HEK293 (cell line): ENCODE measurements at regions not wholly inside any gene's neighbourhood (a gene's known extent, or its start where the extent isn't known, plus 50 kb on each side); places are given as distances from the start of the nearest gene placed in this dataset.

Experiments used
- CTCF ChIA-PET: fragments of 350-600 bp; formaldehyde crosslinking; extraction: SDS; loops from one replicate; lab custom pipeline; 2021; ENCODE audit warnings: antibody characterized with exemption; lab: Yijun Ruan, JAX
- POLR2A ChIA-PET: fragments of 300-600 bp; formaldehyde crosslinking; extraction: SDS; loops from one replicate; lab custom pipeline; 2020; ENCODE audit warnings: antibody characterized with exemption, inconsistent platforms; lab: Yijun Ruan, JAX
- H3K27ac ChIP-seq: fragments of 200-500 bp; sonication (Bioruptor generic); 2 replicates; pipeline ENCODE4 v1.5.1; 2014; ENCODE audit warnings: low read depth, low read length, control low read depth, inconsistent platforms; ENCODE audit errors: extremely low read depth
- H3K36me3 ChIP-seq, 2 experiments: fragments of 200-500 bp in 1 of 2; sonication (Bioruptor generic) in 1 of 2; 1 replicate in 1 of 2; 2 replicates in 1 of 2; pipeline ENCODE4 v1.5.1; 2014 to 2017; ENCODE audit warnings: inconsistent platforms in 2 of 2, low read length in 2 of 2; ENCODE audit not compliant: control insufficient read depth in 2 of 2, insufficient read depth in 1 of 2
- H3K4me1 ChIP-seq: fragments of 200-500 bp; sonication (Bioruptor generic); 2 replicates; pipeline ENCODE4 v1.5.1; 2014; ENCODE audit warnings: mild to moderate bottlenecking, low read length, inconsistent platforms; ENCODE audit not compliant: control insufficient read depth, insufficient read depth
- H3K4me3 ChIP-seq: 2 replicates; pipeline ENCODE4 v1.5.1; 2011; ENCODE audit warnings: low read depth, mild to moderate bottlenecking, control low read depth, low read length, moderate library complexity
- H3K9me3 ChIP-seq: fragments of 200-500 bp; sonication (Bioruptor generic); 2 replicates; pipeline ENCODE4 v1.5.1; 2014; ENCODE audit warnings: low read depth, low read length, inconsistent platforms; ENCODE audit not compliant: control insufficient read depth, insufficient read depth
- BCL11A ChIP-seq: fragments of 450-650 bp; formaldehyde crosslinking; IDR thresholded peaks from 2 replicates; pipeline ENCODE4 v1.5.1; 2016; ENCODE audit warnings: low read depth, missing biosample characterization, missing genetic modification characterization
- BCL11B ChIP-seq: fragments of 450-650 bp; formaldehyde crosslinking; IDR thresholded peaks from 2 replicates; pipeline ENCODE4 v1.5.1; 2016; ENCODE audit warnings: low read depth, missing biosample characterization, missing genetic modification characterization
- MZF1 ChIP-seq: fragments of 450-650 bp; formaldehyde crosslinking; IDR thresholded peaks from 2 replicates; pipeline ENCODE4 v1.5.1; 2017; ENCODE audit warnings: missing biosample characterization, missing genetic modification characterization, borderline replicate concordance
- REPIN1 ChIP-seq: fragments of 450-650 bp; formaldehyde crosslinking; IDR thresholded peaks from 2 replicates; pipeline ENCODE4 v1.5.1; 2017; ENCODE audit warnings: missing biosample characterization, missing genetic modification characterization, low read depth
- SALL2 ChIP-seq: fragments of 450-650 bp; formaldehyde crosslinking; IDR thresholded peaks from 2 replicates; pipeline ENCODE4 v1.5.0; 2017; ENCODE audit warnings: missing biosample characterization, mild to moderate bottlenecking, missing genetic modification characterization, borderline replicate concordance
- SP2 ChIP-seq: fragments of 450-650 bp; formaldehyde crosslinking; IDR thresholded peaks from 2 replicates; pipeline ENCODE4 v1.5.1; 2016; ENCODE audit warnings: missing biosample characterization, missing genetic modification characterization
- WT1 ChIP-seq: fragments of 450-650 bp; formaldehyde crosslinking; IDR thresholded peaks from 2 replicates; pipeline ENCODE4 v1.5.1; 2016; ENCODE audit warnings: missing biosample characterization, missing genetic modification characterization
- ZIC2 ChIP-seq: fragments of 450-650 bp; formaldehyde crosslinking; IDR thresholded peaks from 2 replicates; pipeline ENCODE4 v1.5.1; 2016; ENCODE audit warnings: missing biosample characterization, missing genetic modification characterization
- ZNF10 ChIP-seq: fragments of 450-650 bp; formaldehyde crosslinking; IDR thresholded peaks from 2 replicates; pipeline ENCODE4 v1.5.1; 2017; ENCODE audit warnings: missing biosample characterization, missing genetic modification characterization
- ZNF292 ChIP-seq: fragments of 450-650 bp; formaldehyde crosslinking; IDR thresholded peaks from 2 replicates; pipeline ENCODE4 v1.5.1; 2016; ENCODE audit warnings: low read depth, missing biosample characterization, missing genetic modification characterization, borderline replicate concordance
- ZNF341 ChIP-seq: fragments of 450-650 bp; formaldehyde crosslinking; IDR thresholded peaks from 2 replicates; pipeline ENCODE4; 2016; ENCODE audit warnings: low read depth, missing biosample characterization, missing genetic modification characterization
- ZNF354C ChIP-seq: fragments of 450-650 bp; formaldehyde crosslinking; IDR thresholded peaks from 2 replicates; pipeline ENCODE4 v1.5.1; 2016; ENCODE audit warnings: missing biosample characterization, missing genetic modification characterization, low read depth, borderline replicate concordance
- ZNF394 ChIP-seq: fragments of 450-650 bp; formaldehyde crosslinking; IDR thresholded peaks from 2 replicates; pipeline ENCODE4 v1.5.1; 2016; ENCODE audit warnings: missing biosample characterization, missing genetic modification characterization, mild to moderate bottlenecking, moderate library complexity, borderline replicate concordance
- ZNF510 ChIP-seq: fragments of 450-650 bp; formaldehyde crosslinking; IDR thresholded peaks from 2 replicates; pipeline ENCODE4 v1.5.1; 2018; ENCODE audit warnings: mild to moderate bottlenecking, missing genetic modification characterization, missing biosample characterization; ENCODE audit not compliant: insufficient replicate concordance
- ZNF514 ChIP-seq: fragments of 450-650 bp; formaldehyde crosslinking; IDR thresholded peaks from 2 replicates; pipeline ENCODE4 v1.5.1; 2016; ENCODE audit warnings: missing biosample characterization, missing genetic modification characterization
- ZNF530 ChIP-seq: fragments of 450-650 bp; formaldehyde crosslinking; IDR thresholded peaks from 2 replicates; pipeline ENCODE4 v1.5.1; 2016; ENCODE audit warnings: low read depth, missing biosample characterization, missing genetic modification characterization
- ZNF600 ChIP-seq: fragments of 450-650 bp; formaldehyde crosslinking; IDR thresholded peaks from 2 replicates; pipeline ENCODE4 v1.5.1; 2016; ENCODE audit warnings: missing biosample characterization, missing genetic modification characterization
- ZNF624 ChIP-seq: fragments of 450-650 bp; formaldehyde crosslinking; IDR thresholded peaks from 2 replicates; pipeline ENCODE4 v1.5.1; 2017; ENCODE audit warnings: missing biosample characterization, missing genetic modification characterization
- ZNF660 ChIP-seq: fragments of 450-650 bp; IDR thresholded peaks from 2 replicates; pipeline ENCODE4 v1.5.1; 2018; ENCODE audit warnings: missing biosample characterization, mild to moderate bottlenecking, missing genetic modification characterization
- ZNF791 ChIP-seq: fragments of 450-650 bp; formaldehyde crosslinking; IDR thresholded peaks from 2 replicates; pipeline ENCODE4 v1.5.1; 2016; ENCODE audit warnings: missing biosample characterization, missing genetic modification characterization
- TF ChIP-seq, protein P1 (sequence below): fragments of 450-650 bp; formaldehyde crosslinking; conservative IDR thresholded peaks from 2 replicates; pipeline ENCODE4 v1.5.1; 2016; ENCODE audit warnings: low read depth, missing biosample characterization, missing genetic modification characterization

GRCh38 chr6:134506162-134506561, 188.2 kb upstream of the SGK1 start:
- H3K36me3 ChIP-seq: no peaks in the 10 kb centered on the region
- POLR2A ChIA-PET: no interaction called here
- H3K4me3 ChIP-seq: no peak overlapping the region
- no peak overlapping the region for H3K27ac ChIP-seq
- TF ChIP-seq, protein P1, sequence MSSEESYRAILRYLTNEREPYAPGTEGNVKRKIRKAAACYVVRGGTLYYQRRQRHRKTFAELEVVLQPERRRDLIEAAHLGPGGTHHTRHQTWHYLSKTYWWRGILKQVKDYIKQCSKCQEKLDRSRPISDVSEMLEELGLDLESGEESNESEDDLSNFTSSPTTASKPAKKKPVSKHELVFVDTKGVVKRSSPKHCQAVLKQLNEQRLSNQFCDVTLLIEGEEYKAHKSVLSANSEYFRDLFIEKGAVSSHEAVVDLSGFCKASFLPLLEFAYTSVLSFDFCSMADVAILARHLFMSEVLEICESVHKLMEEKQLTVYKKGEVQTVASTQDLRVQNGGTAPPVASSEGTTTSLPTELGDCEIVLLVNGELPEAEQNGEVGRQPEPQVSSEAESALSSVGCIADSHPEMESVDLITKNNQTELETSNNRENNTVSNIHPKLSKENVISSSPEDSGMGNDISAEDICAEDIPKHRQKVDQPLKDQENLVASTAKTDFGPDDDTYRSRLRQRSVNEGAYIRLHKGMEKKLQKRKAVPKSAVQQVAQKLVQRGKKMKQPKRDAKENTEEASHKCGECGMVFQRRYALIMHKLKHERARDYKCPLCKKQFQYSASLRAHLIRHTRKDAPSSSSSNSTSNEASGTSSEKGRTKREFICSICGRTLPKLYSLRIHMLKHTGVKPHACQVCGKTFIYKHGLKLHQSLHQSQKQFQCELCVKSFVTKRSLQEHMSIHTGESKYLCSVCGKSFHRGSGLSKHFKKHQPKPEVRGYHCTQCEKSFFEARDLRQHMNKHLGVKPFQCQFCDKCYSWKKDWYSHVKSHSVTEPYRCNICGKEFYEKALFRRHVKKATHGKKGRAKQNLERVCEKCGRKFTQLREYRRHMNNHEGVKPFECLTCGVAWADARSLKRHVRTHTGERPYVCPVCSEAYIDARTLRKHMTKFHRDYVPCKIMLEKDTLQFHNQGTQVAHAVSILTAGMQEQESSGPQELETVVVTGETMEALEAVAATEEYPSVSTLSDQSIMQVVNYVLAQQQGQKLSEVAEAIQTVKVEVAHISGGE (tag by site-specific recombination): no peak
- no peak for TF ChIP-seq ZNF510 (tag by site-specific recombination)
- no peak for TF ChIP-seq BCL11A (tag by site-specific recombination)
- TF ChIP-seq ZNF10 (tag by site-specific recombination): no peak
- no peak for TF ChIP-seq ZNF354C (tag by site-specific recombination)
- no peak for TF ChIP-seq SP2 (tag by site-specific recombination)
- no peak for TF ChIP-seq ZNF624 (tag by site-specific recombination)
- no peak for TF ChIP-seq ZNF660
- no peak for TF ChIP-seq ZNF394 (tag by site-specific recombination)
- no peak for TF ChIP-seq SALL2 (tag by site-specific recombination)
- no peak for TF ChIP-seq ZNF292
- TF ChIP-seq ZNF530 (tag by site-specific recombination): no peak
- no peak for TF ChIP-seq ZNF514 (tag by site-specific recombination)
- TF ChIP-seq BCL11B (tag by site-specific recombination): no peak
- no peak for TF ChIP-seq ZNF341 (tag by site-specific recombination)
- no peak for TF ChIP-seq ZNF600 (tag by site-specific recombination)
- TF ChIP-seq, all 188 proteins: peak for 0
- Histone ChIP-seq H3K9me3 (no peaks in the 10 kb centered on the region), H3K4me1 (no peaks in the 10 kb centered on the region)
- CTCF ChIA-PET: interaction anchor here (0.6 to 1.5 kb wide), 2 partner anchors 11 to 264 kb away, joined by 4 to 5 read pairs; no protein-coding TSS in a partner anchor

- ChIA-PET POLR2A (no interaction called here), CTCF (interaction anchor here (1.1 kb wide), 1 partner anchor 137 kb away, joined by 3 read pairs; no protein-coding TSS in a partner anchor)
Measured at GRCh38 chr6:134503585-134504281, 185.8 kb upstream of the SGK1 start.

More at GRCh38 chr6:134503585-134504281, 185.8 kb upstream of the SGK1 start:
- no peaks in the 10 kb centered on the region for H3K9me3 ChIP-seq
- TF ChIP-seq REPIN1 (tag by site-specific recombination) (no peak), ZIC2 (0 out of 2 replicates have a peak, but pooled peaks have one; percentile 13), WT1 (tag by site-specific recombination) (no peak), MZF1 (tag by site-specific recombination) (no peak), ZNF791 (no peak)
- H3K27ac ChIP-seq: no peak overlapping the region
- H3K4me3 ChIP-seq: no peak overlapping the region
- no peaks in the 10 kb centered on the region for H3K36me3 ChIP-seq
- no peaks in the 10 kb centered on the region for H3K4me1 ChIP-seq
